ENCODE measurements at regions not wholly inside any gene's neighbourhood (a gene's known extent, or its start where the extent isn't known, plus 50 kb on each side); places are given as distances from the start of the nearest gene placed in this dataset.

DNA sequence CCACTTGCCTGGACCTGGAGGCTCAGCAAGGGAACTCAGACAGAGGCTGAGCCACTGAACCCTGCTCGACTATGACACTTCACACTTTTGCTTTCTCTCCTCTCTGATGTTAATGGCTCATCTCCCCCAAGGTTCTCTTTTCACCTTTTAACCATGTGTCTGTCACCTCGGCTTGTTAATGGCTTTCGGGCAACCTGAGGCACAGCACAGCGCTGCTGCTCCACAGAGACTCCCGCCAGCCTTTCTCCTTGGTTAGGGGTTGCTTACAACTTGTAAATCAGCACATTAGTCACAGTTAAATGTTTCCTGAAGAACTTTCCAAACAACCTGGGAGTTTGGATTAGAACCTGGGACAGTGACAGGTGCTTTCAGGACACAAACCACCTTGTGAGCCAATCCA lies 136.2 kb upstream of the TBX20 start:
- no peak for TF ChIP-seq POLR2A (IDR thresholded peaks at IDR 0.05)
- TF ChIP-seq, protein P1, sequence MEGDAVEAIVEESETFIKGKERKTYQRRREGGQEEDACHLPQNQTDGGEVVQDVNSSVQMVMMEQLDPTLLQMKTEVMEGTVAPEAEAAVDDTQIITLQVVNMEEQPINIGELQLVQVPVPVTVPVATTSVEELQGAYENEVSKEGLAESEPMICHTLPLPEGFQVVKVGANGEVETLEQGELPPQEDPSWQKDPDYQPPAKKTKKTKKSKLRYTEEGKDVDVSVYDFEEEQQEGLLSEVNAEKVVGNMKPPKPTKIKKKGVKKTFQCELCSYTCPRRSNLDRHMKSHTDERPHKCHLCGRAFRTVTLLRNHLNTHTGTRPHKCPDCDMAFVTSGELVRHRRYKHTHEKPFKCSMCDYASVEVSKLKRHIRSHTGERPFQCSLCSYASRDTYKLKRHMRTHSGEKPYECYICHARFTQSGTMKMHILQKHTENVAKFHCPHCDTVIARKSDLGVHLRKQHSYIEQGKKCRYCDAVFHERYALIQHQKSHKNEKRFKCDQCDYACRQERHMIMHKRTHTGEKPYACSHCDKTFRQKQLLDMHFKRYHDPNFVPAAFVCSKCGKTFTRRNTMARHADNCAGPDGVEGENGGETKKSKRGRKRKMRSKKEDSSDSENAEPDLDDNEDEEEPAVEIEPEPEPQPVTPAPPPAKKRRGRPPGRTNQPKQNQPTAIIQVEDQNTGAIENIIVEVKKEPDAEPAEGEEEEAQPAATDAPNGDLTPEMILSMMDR (IDR thresholded peaks at IDR 0.05): no peak
- no peak for TF ChIP-seq POLR2AphosphoS5 (IDR thresholded peaks at IDR 0.05)

Measured in transverse colon (tissue), 4 donors.